ENCODE measurements at regions not wholly inside any gene's neighbourhood (a gene's known extent, or its start where the extent isn't known, plus 50 kb on each side); places are given as distances from the start of the nearest gene placed in this dataset.

GRCh38 chr10:4384245-4384644 lies 441.8 kb upstream of the AKR1E2 start:
- ATAC-seq (no peak), FAIRE-seq (no peak), DNase-seq (ENCODE audit: extremely low read depth in 1 of 4, low spot score in 3 of 4) (no peak)
- ChIA-PET POLR2A (no interaction called here), CTCF (ENCODE audit: low intra/inter-chr PET ratio) (no interaction called here)
- Histone ChIP-seq H3K9me1 (ENCODE audit: control insufficient read depth, insufficient read depth, low read length) (no peaks in the 10 kb centered on the region), H2AFZ (ENCODE audit: low read depth, low read length) (no peak overlapping the region), H3K27me3 (ENCODE audit: control insufficient read depth in 2 of 2, insufficient read depth in 2 of 2, low read length in 2 of 2) (no peaks in the 10 kb centered on the region), H3K27ac (ENCODE audit: extremely low read depth, low read depth, low read length) (no peak overlapping the region), H3K9me3 (replicated peaks; ENCODE audit: control insufficient read depth, insufficient read depth, low read depth, low read length) (no peaks in the 10 kb centered on the region), H3K9ac (ENCODE audit: insufficient read depth in 1 of 2, low read depth in 2 of 2, low read length in 2 of 2) (no peak overlapping the region), H3K79me2 (ENCODE audit: control insufficient read depth, insufficient read depth, low read length) (no peaks in the 10 kb centered on the region), H3K4me1 (replicated peaks in 1 of 2; ENCODE audit: control insufficient read depth in 2 of 2, insufficient read depth in 2 of 2, low read length in 2 of 2) (no peaks in the 10 kb centered on the region), H3K36me3 (ENCODE audit: control insufficient read depth, insufficient read depth, low read length) (no peaks in the 10 kb centered on the region), H4K20me1 (replicated peaks; ENCODE audit: control insufficient read depth, insufficient read depth, low read length) (no peaks in the 10 kb centered on the region), H3K4me2 (ENCODE audit: insufficient read depth, low read length) (no peak overlapping the region), H3K4me3 (no peak overlapping the region)
- WGBS (ENCODE audit: insufficient coverage, low coverage, missing lambda C conversion rate), result 0% methylated on average over 4 of the region's 4 CpGs
- intact Hi-C loops (cut with micrococcal nuclease), result no loop called here
- BruUV-seq (replicated peaks), result no TSS peak
- in situ Hi-C loops (cut with MboI), result no loop called here
- TF ChIP-seq CHD1 (IDR thresholded peaks at IDR 0.05; ENCODE audit: low read length) (no peak), FOXK1 (CRISPR knock-in tag; IDR thresholded peaks at IDR 0.05; ENCODE audit: borderline replicate concordance) (no peak), ELF4 (CRISPR knock-in tag; IDR thresholded peaks at IDR 0.05) (no peak), ZNF785 (CRISPR knock-in tag; IDR thresholded peaks at IDR 0.05) (no peak), YY1 (IDR thresholded peaks at IDR 0.05; ENCODE audit: borderline replicate concordance in 1 of 3, control insufficient read depth in 1 of 3, extremely low read depth in 1 of 3, insufficient read depth in 3 of 3, insufficient read length in 1 of 3, insufficient replicate concordance in 2 of 3, low read depth in 1 of 3, low read length in 2 of 3) (no peak), POLR2B (IDR thresholded peaks at IDR 0.05; ENCODE audit: low read depth, partially characterized antibody) (no peak), SIX5 (IDR thresholded peaks at IDR 0.05; ENCODE audit: borderline replicate concordance in 1 of 2, insufficient read depth in 1 of 2, low read depth in 1 of 2, low read length in 2 of 2) (no peak), ARHGAP35 (IDR thresholded peaks at IDR 0.05; ENCODE audit: partially characterized antibody) (no peak), NFXL1 (CRISPR knock-in tag; IDR thresholded peaks at IDR 0.05) (no peak), RNF219 (CRISPR knock-in tag; IDR thresholded peaks at IDR 0.05) (no peak), EGR1 (conservative IDR thresholded peaks at IDR 0.05) (no peak), ZC3H4 (CRISPR knock-in tag; IDR thresholded peaks at IDR 0.05; ENCODE audit: borderline replicate concordance) (no peak), ZNF354B (CRISPR knock-in tag; IDR thresholded peaks at IDR 0.05) (no peak), BACH1 (tag; IDR thresholded peaks at IDR 0.05) (no peak), FUS (optimal IDR thresholded peaks at IDR 0.05; ENCODE audit: low read depth, low read length) (no peak), KAT8 (IDR thresholded peaks at IDR 0.05; ENCODE audit: low read depth) (no peak), SNRNP70 (optimal IDR thresholded peaks at IDR 0.05; ENCODE audit: low read depth, low read length) (no peak), PCBP1 (IDR thresholded peaks at IDR 0.05; ENCODE audit: low read depth, low read length, poor library complexity, severe bottlenecking) (no peak)

All from K562 (cell line).